Hematopoietic multipotent progenitor cell treated with erythropoietin and hydrocortisone succinate and interleukin-3 and kit ligand, for 8 days (in vitro differentiated cells): ENCODE measurements at regions not wholly inside any gene's neighbourhood (a gene's known extent, or its start where the extent isn't known, plus 50 kb on each side); places are given as distances from the start of the nearest gene placed in this dataset.
"Not testable (repeated sequence)": the region's sequence is repeated elsewhere in the genome, so short reads cannot be mapped to it uniquely, and the experiment has no call there.

Experiments
- DNase-seq: peaks from one replicate; pipeline ENCODE4 v3.0.0-alpha.2; 2015

DNA sequence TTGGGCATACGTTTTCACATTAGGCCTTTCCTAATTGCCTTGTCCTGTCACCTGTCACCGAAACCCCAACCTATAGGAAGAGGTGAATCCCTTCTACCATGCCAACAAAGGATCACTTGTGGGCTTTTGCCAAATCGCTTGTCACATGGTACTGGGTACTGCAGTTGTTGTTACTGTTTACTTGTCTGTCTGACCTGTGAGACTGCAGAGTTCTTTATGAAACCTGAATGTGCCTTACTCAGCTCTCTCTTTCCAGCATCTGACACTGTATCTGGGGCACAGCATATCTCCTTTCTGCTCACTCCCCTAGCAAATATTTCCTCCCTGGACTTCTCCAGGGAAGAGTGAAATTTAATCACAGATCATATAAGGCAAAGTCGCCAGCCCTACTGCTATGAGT lies 1272.4 kb downstream of the CDH8 start:
- DNase-seq: no peak

DNA sequence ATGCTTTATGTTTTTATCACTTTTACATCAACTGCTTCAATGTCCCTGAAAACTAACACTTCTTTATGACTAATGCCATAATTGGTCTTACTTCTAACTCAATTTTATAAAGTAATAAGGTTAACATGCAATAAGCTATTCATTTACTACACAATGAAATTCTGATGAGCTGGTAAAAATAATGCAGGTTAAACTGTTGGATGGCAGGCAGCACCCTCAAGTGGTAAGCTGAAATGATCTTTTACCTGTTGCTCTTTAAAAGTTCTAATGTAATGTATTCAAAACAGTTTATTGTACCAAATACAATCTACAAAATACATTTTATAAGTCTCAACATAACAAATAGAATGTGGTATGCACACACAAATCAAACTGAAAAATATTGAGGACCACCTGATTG lies 1280.3 kb downstream of the CDH8 start:
- no peak for DNase-seq

DNA sequence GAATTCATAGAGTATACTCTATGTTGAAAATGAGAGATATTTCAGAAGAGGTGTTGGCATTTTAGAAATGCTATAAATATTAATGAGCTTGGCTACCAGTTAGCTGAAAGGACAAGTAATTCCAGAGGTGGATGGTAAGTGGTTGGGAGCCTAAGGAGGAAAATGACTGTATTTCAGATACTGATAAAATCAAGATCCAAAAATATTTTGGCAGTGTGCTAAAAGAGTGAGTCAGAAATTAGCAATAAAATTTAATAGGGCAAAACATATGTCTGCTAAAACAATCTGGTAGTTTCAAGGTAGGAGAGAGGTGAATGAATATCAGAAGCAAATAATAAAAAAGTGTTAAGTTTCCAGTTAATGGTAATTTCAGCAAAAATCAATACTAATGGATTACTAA lies 1287.9 kb downstream of the CDH8 start:
- no peak for DNase-seq

- no peak for DNase-seq
Measured at GRCh38 chr16:60744198-60744597, 1292.0 kb downstream of the CDH8 start.

DNA sequence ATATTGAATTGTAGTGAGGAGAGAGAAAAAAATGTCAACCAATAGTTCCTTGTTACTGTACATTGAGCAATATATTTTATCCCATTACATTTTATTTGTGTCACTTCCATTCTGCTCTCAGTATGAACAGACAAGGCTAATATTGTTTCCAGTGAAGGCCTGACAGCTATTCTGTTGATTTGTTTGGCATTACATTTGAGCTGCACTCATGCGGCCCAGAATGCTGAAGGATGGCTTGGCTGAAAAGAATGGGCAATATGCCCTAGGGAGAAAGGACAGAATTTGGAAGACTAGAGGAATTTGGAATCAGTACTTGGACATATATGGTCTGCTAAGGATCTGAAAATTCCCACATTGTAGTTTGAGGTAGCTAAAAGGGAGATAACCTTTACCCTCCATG lies 1294.4 kb downstream of the CDH8 start:
- DNase-seq: no peak

DNA sequence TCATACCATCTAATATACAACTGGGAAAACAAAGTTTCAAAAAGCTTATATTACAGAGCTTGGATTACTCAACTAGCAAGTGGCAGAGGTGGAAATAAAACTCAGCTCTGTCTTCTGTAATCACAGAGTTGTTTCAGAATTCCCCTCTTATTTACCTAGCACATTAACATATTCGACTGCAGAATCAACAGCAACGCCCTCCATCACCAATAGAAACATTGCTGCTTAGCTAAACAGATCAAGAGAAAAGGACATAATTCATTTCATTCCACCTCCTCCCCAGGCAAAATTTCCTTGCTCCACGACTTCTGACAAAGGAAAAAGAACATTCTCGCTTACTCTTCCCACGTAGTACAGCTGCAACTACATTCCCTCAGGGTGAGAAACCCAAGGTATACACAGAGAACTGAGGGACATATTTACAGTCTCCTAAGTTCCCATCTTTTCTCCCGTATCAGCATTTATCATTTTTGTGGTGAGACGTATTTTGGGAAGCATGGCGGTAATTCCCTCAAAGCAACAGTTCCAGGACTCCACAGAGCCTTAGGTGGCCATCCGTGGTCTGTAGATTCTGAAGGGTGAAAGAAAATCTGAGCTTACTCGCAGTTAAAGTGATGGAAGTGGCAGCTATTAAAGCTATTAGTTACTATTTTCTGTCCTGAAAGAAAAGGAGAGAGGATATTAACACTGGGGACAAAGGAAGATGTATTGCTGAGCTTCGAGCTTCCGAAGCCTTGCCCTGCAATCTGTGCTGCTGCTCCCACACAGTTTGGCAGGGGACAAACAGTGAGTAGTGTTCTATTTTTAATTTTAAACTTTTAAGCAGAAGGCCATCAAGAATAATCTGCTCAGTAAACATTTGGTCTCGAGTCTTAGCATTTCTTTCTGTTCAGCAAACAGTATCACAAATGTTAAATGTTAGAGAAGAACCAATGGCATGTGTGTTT lies 1296.2 kb downstream of the CDH8 start:
- no peak for DNase-seq

GRCh38 chr16:60731329-60732050 lies 1304.7 kb downstream of the CDH8 start:
- no peak for DNase-seq

DNA sequence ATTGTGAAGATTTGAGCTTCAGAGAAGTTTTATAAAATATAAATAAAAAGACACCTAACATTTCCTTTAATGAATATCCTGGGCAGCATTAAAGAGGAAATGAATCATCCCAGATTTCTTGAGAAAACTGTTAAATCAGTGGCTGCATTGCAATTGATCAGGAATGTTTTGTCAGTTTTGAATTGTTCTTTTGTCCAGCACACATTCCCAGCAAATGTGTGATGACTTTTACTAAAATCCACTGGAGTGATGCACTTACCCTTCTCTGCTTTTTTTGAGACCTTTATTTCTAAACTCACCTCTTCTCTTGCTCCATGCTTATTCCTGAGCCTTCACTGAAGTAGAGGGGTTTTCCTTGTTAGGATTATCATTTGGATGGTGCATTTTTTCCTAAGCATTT lies 1307.2 kb downstream of the CDH8 start:
- no peak for DNase-seq

- DNase-seq: no peak
Measured at GRCh38 chr16:60727851-60728250, 1308.4 kb downstream of the CDH8 start.

- no peak for DNase-seq
Measured at GRCh38 chr16:60720060-60720459, 1316.2 kb downstream of the CDH8 start.

DNA sequence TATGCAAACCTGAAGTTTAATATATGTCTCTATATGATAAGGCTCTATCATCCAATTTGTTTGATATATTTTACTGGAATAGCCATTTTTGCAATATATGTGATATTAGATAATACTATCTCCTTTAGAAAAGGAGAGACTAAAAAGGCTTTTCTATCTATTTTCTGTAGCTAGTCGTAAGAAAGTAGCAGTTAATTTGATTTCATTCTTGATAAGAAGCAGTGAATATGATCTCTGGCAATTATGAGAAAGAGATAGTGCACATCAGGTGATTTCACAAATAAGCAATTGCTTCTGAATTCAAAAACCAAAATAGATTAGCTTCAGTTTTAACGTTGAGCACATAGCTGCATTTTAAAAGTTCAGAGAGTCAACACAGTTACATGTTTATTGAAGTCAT lies 1318.4 kb downstream of the CDH8 start:
- no peak for DNase-seq

- no peak for DNase-seq
Measured at GRCh38 chr16:60712144-60712543, 1324.1 kb downstream of the CDH8 start.

DNA sequence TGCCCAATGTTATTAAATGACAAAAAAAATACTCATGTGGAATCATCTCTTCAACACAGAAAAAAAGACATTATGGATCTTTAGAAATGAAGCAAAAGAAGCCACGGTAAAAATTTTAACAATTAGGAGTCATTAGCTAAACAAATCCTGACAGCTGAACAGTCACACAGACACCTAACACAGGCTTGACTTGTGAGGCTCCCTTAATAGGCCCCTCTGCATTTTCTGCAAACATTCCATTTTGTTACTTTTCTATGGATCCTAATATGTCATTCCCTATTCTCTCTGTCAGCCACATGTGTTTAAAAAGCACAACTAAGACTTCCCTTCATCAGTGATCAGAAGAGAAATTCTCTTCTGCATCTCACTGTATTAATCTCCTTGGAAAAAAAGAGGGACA lies 1331.5 kb downstream of the CDH8 start:
- no peak for DNase-seq

GRCh38 chr16:60703096-60703495 lies 1333.1 kb downstream of the CDH8 start:
- no peak for DNase-seq

- DNase-seq: no peak
Measured at GRCh38 chr16:60686824-60687223, 1349.4 kb downstream of the CDH8 start.

DNA sequence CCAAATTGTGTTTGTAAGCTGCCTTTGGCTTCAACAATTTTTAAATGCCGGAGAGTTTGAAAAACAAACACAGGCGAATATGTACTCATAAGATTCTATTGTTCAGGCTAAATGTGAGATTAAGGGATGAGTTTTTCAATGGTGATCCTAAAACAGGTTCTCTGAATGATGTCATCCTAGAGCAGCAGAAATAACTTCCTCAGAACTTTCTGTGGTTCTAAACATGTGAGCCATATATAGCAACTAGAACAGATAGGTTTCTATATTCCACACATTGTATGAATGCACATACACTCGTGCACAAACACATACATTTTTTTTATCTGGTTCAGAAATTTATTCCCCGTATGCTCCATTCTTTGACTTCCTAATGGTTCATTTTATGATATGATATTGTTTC lies 1352.2 kb downstream of the CDH8 start:
- DNase-seq: no peak

GRCh38 chr16:60682219-60682618 lies 1354.0 kb downstream of the CDH8 start:
- DNase-seq: no peak

GRCh38 chr16:60681043-60681442 lies 1355.2 kb downstream of the CDH8 start:
- no peak for DNase-seq

DNA sequence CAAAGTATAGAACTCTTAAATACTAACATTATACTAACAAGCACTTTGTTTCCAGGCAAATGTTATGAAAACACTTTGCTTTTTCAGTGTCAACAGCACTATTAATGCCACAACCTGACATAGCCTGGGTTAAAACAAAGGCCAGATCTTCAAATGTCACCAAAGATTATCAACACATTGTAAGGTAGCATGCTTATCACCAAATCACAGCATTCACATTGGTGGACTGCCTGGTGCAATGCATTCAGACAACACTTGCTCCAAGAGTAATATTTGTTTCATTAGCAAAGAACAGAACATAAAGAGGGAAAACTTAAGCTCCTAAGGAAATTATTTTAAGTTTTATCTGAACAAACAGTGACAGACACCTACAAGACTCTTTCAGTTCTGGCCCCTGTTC lies 1361.2 kb downstream of the CDH8 start:
- no peak for DNase-seq

GRCh38 chr16:60674241-60674640 lies 1362.0 kb downstream of the CDH8 start:
- DNase-seq: no peak

GRCh38 chr16:60655514-60656153 lies 1380.6 kb downstream of the CDH8 start:
- no peak for DNase-seq

DNA sequence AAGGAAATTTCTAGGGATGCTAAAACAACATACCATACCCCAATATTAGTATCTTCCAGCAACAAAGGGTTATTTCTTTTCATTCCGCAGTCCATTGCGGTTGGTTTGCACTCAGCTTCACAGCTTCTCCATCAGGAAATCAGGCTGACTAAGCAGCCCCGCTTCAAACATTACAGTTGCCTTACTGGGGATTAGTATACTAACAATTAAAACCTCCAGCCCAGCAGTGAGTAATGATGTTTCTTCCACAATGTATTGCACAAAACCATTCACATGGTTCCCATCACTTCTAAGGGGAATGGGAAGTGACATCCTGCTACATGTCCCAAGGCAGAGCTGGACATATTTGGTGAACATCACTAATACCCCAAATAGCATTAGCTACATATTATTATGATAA lies 1384.9 kb downstream of the CDH8 start:
- DNase-seq: no peak

GRCh38 chr16:60648290-60648689 lies 1387.9 kb downstream of the CDH8 start:
- no peak for DNase-seq

- DNase-seq: not testable (repeated sequence)
Measured at GRCh38 chr16:60647388-60647787, 1388.8 kb downstream of the CDH8 start.
